Brain microvascular endothelial cell (primary cell): ENCODE measurements at regions not wholly inside any gene's neighbourhood (a gene's known extent, or its start where the extent isn't known, plus 50 kb on each side); places are given as distances from the start of the nearest gene placed in this dataset.

Experiments
- DNase-seq: peaks from one replicate; pipeline ENCODE4 v3.0.0-alpha.2; 2020
- H3K27ac ChIP-seq: fragments of 250-450 bp; sonication (Bioruptor Pico); 2 replicates; pipeline ENCODE4 v1.5.1; 2020; ENCODE audit warnings: mild to moderate bottlenecking, moderate library complexity
- H3K27me3 ChIP-seq: fragments of 250-450 bp; sonication (Bioruptor Pico); replicated peaks from 2 replicates; pipeline ENCODE4 v1.5.1; 2020; ENCODE audit warnings: mild to moderate bottlenecking
- H3K36me3 ChIP-seq: fragments of 250-450 bp; sonication (Bioruptor Pico); replicated peaks from 2 replicates; pipeline ENCODE4 v1.5.1; 2020; ENCODE audit warnings: mild to moderate bottlenecking
- H3K4me3 ChIP-seq: 2 replicates; pipeline ENCODE4 v1.5.1; 2011; ENCODE audit warnings: low read depth, mild to moderate bottlenecking, control low read depth, low read length, moderate library complexity
- CTCF ChIP-seq: IDR thresholded peaks from 2 replicates; pipeline ENCODE4 v1.5.1; 2011; ENCODE audit warnings: low read depth, mild to moderate bottlenecking, moderate library complexity, low read length, control low read depth, inconsistent platforms; ENCODE audit errors: missing control alignments
- in situ Hi-C: cut with HindIII; loops from 2 replicates; pipeline ENCODE4 v1.10.0; 2017; ENCODE audit warnings: low sequenced_read_pairs, low pct_ligation_motif_present

DNA sequence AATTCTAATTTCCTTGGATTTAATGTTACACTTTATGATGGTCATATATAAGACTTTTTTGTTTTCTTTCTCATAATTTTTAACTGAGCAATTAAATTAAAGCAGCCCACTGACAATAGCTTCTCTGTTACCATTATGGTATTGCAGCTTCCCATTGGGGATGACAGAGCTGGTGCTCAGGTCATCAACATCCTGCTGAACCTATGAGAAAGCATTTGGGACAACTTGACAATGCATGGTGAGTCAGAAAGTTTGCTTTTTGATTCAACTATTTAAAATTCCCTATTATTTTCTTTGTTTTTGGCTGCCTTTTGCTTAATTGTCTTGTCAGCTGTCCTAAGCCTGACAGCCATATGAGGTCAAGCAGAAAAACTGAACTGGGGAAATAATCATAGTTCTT, 487.4 kb upstream of the RIOK2 start:
- no peak for TF ChIP-seq CTCF
- H3K27ac ChIP-seq, result no peak overlapping the region
- no peak for DNase-seq
- in situ Hi-C loops, result no loop called here
- no peak overlapping the region for H3K4me3 ChIP-seq
- no peaks in the 10 kb centered on the region for H3K36me3 ChIP-seq
- no peaks in the 10 kb centered on the region for H3K27me3 ChIP-seq

DNA sequence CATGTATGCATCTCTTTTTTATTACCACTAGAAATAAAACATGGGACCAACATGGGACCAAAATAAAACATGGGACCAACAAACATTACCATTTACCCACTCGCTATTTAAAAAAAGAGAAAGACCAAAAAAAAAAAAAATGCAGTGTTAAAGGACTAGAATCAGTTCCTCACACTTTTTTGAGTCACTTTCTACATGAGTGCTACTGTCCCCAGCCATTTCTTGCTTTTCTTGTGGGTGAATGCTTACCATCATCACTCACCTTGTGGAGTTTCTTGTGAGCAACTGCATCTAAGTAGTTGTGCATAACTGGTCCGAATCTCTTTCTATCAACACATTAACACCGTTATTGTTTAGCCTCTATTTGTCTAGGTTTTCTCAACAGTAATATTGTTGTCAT, 493.6 kb upstream of the RIOK2 start:
- DNase-seq, result no peak
- in situ Hi-C loops, result no loop called here
- Histone ChIP-seq H3K27me3 (no peaks in the 10 kb centered on the region), H3K27ac (no peak overlapping the region), H3K36me3 (no peaks in the 10 kb centered on the region), H3K4me3 (no peak overlapping the region)
- no peak for TF ChIP-seq CTCF

DNA sequence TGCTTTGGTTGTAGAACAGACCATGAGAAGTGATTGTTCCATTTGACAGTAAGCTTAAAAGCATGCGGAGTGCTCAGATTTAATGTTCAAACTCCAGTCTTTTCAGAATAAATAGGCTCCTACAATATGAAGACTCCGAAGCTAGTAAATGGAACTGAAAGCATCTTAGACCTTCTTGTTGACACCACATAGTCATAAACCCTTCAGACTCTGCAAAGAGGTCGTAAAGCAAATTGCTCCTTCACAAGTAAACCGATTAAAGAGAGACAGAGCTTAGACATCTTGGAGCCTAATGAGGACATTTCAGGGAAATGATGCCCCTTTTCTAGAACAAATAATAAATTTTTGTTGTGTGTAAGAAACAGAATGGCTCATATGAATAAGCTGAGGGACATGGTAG, 511.0 kb upstream of the RIOK2 start:
- no peak for TF ChIP-seq CTCF
- DNase-seq, result no peak
- Histone ChIP-seq H3K36me3 (no peaks in the 10 kb centered on the region), H3K27ac (no peak overlapping the region), H3K27me3 (no peaks in the 10 kb centered on the region), H3K4me3 (no peak overlapping the region)
- in situ Hi-C loops, result no loop called here

DNA sequence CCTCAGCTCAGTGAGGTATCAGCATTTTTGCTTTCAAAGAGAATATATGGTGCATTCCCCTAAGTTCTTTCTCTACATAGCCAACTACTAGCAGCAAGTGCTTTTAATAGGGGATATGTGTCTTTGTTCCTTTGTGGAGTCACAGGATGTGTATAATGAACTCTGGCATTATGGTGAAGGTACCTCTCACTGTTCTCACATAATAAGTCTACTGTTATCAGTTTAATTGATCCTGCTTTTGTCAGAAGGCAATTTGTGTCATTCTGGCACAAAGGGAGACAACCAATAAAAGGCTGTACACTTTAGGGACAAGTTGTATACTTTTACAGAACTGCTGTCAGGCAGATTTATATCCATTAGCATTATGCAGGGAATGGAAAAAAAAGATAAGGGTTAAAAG, 531.4 kb upstream of the RIOK2 start:
- Histone ChIP-seq H3K27ac (no peak overlapping the region), H3K36me3 (no peaks in the 10 kb centered on the region), H3K27me3 (no peaks in the 10 kb centered on the region), H3K4me3 (no peak overlapping the region)
- no peak for TF ChIP-seq CTCF
- in situ Hi-C loops, result no loop called here
- DNase-seq, result no peak

- no peaks in the 10 kb centered on the region for H3K27me3 ChIP-seq
- no peak for DNase-seq
- no peak overlapping the region for H3K27ac ChIP-seq
- in situ Hi-C loops, result no loop called here
- H3K4me3 ChIP-seq, result no peak overlapping the region
- TF ChIP-seq CTCF, result peak; percentile 18
- no peaks in the 10 kb centered on the region for H3K36me3 ChIP-seq
These were observed 543.1 kb upstream of the RIOK2 start for GRCh38 chr5:97726106-97726505.

GRCh38 chr5:97728920-97729319, 545.9 kb upstream of the RIOK2 start:
- no peak for TF ChIP-seq CTCF
- DNase-seq, result no peak
- in situ Hi-C loops, result no loop called here

More at GRCh38 chr5:97728920-97729319, 545.9 kb upstream of the RIOK2 start:
- no peak overlapping the region for H3K27ac ChIP-seq
- no peak overlapping the region for H3K4me3 ChIP-seq
- H3K27me3 ChIP-seq, result no peaks in the 10 kb centered on the region
- no peaks in the 10 kb centered on the region for H3K36me3 ChIP-seq
